ENCODE measurements at regions not wholly inside any gene's neighbourhood (a gene's known extent, or its start where the extent isn't known, plus 50 kb on each side); places are given as distances from the start of the nearest gene placed in this dataset.

- Mint-ChIP-seq H3K9me3 (peaks cover 0 to 5% (median 3%) of the 10 kb centered on the region in 7 donors), H3K27me3 (no peaks in the 10 kb centered on the region), H3K27ac (no peak overlapping the region), H3K36me3 (no peaks in the 10 kb centered on the region), H3K4me1 (peaks cover 0 to 5% (median 0%) of the 10 kb centered on the region in 3 donors), H3K4me3 (no peak overlapping the region)
- ATAC-seq (ENCODE audit: low read depth in 2 of 2), result no peak
- no peak for DNase-seq
Observed at GRCh38 chr3:151976211-151977050, 103.0 kb downstream of the SUCNR1 start.

GRCh38 chr3:151979906-151980305 lies 106.5 kb downstream of the SUCNR1 start:
- no peak overlapping the region for H3K27ac Mint-ChIP-seq
- no peaks in the 10 kb centered on the region for H3K36me3 Mint-ChIP-seq
- H3K4me1 Mint-ChIP-seq, result peaks cover 0 to 5% (median 0%) of the 10 kb centered on the region in 3 donors
- no peak overlapping the region for H3K4me3 Mint-ChIP-seq
- H3K27me3 Mint-ChIP-seq, result no peaks in the 10 kb centered on the region
- no peak for DNase-seq
- no peak for ATAC-seq (ENCODE audit: low read depth in 2 of 2)
- peaks cover 0 to 8% (median 4%) of the 10 kb centered on the region in 7 donors for H3K9me3 Mint-ChIP-seq

- DNase-seq (no peak), ATAC-seq (ENCODE audit: low read depth in 2 of 2) (no peak)
- peaks cover 6 to 13% (median 7%) of the 10 kb centered on the region in 3 donors for H3K4me1 Mint-ChIP-seq
- no peak overlapping the region for H3K27ac Mint-ChIP-seq
- H3K4me3 Mint-ChIP-seq, result no peak overlapping the region
- H3K9me3 Mint-ChIP-seq, result peaks cover 0 to 6% (median 0%) of the 10 kb centered on the region in 7 donors
- no peaks in the 10 kb centered on the region for H3K27me3 Mint-ChIP-seq
- H3K36me3 Mint-ChIP-seq, result no peaks in the 10 kb centered on the region
Observed at GRCh38 chr3:151983538-151983937, 110.1 kb downstream of the SUCNR1 start.

- peaks cover 6 to 11% (median 7%) of the 10 kb centered on the region in 3 donors for H3K4me1 Mint-ChIP-seq
- no peak for ATAC-seq (ENCODE audit: low read depth in 2 of 2)
- no peaks in the 10 kb centered on the region for H3K36me3 Mint-ChIP-seq
- DNase-seq, result no peak
- no peak overlapping the region for H3K4me3 Mint-ChIP-seq
- H3K27me3 Mint-ChIP-seq, result no peaks in the 10 kb centered on the region
- peaks cover 0 to 6% (median 0%) of the 10 kb centered on the region in 7 donors for H3K9me3 Mint-ChIP-seq
- H3K27ac Mint-ChIP-seq, result no peak overlapping the region
Observed at GRCh38 chr3:151985787-151986430, 112.5 kb downstream of the SUCNR1 start.

- Mint-ChIP-seq H3K27ac (no peak overlapping the region), H3K36me3 (no peaks in the 10 kb centered on the region), H3K4me3 (no peak overlapping the region), H3K4me1 (peaks cover 6 to 11% (median 7%) of the 10 kb centered on the region in 3 donors), H3K27me3 (peaks cover 0 to 3% (median 0%) of the 10 kb centered on the region in 3 donors), H3K9me3 (peaks cover 0 to 2% (median 0%) of the 10 kb centered on the region in 7 donors)
- ATAC-seq (ENCODE audit: low read depth in 2 of 2), result peak; percentile 64 to 69
- peak; percentile 9 for DNase-seq
Observed at GRCh38 chr3:151987893-151988292, 114.5 kb downstream of the SUCNR1 start.

GRCh38 chr3:151989621-151990020 lies 116.2 kb downstream of the SUCNR1 start:
- H3K4me1 Mint-ChIP-seq, result peaks cover 6 to 11% (median 7%) of the 10 kb centered on the region in 3 donors
- no peaks in the 10 kb centered on the region for H3K36me3 Mint-ChIP-seq
- H3K27me3 Mint-ChIP-seq, result peaks cover 0 to 5% (median 0%) of the 10 kb centered on the region in 3 donors
- DNase-seq, result no peak
- peak overlapping the region in 1 of 6 donors; percentile 7 for H3K27ac Mint-ChIP-seq
- ATAC-seq (ENCODE audit: low read depth in 2 of 2), result no peak
- peaks cover 0 to 2% (median 0%) of the 10 kb centered on the region in 7 donors for H3K9me3 Mint-ChIP-seq
- no peak overlapping the region for H3K4me3 Mint-ChIP-seq

- Mint-ChIP-seq H3K4me1 (peaks cover 6 to 11% (median 7%) of the 10 kb centered on the region in 3 donors), H3K36me3 (no peaks in the 10 kb centered on the region), H3K4me3 (no peak overlapping the region), H3K27me3 (peaks cover 0 to 5% (median 0%) of the 10 kb centered on the region in 3 donors), H3K9me3 (no peaks in the 10 kb centered on the region), H3K27ac (no peak overlapping the region)
- ATAC-seq (ENCODE audit: low read depth in 2 of 2) (no peak), DNase-seq (no peak)
Observed at GRCh38 chr3:151990696-151991376, 117.4 kb downstream of the SUCNR1 start.

- H3K9me3 Mint-ChIP-seq, result no peaks in the 10 kb centered on the region
- ATAC-seq (ENCODE audit: low read depth in 2 of 2), result no peak
- H3K27ac Mint-ChIP-seq, result no peak overlapping the region
- peaks cover 0 to 5% (median 0%) of the 10 kb centered on the region in 3 donors for H3K27me3 Mint-ChIP-seq
- H3K36me3 Mint-ChIP-seq, result no peaks in the 10 kb centered on the region
- H3K4me3 Mint-ChIP-seq, result no peak overlapping the region
- DNase-seq, result no peak
- peaks cover 6 to 11% (median 7%) of the 10 kb centered on the region in 3 donors for H3K4me1 Mint-ChIP-seq
Observed at GRCh38 chr3:151992326-151993041, 119.0 kb downstream of the SUCNR1 start.

- H3K4me3 Mint-ChIP-seq, result no peak overlapping the region
- H3K9me3 Mint-ChIP-seq, result peaks cover 0 to 3% (median 0%) of the 10 kb centered on the region in 7 donors
- ATAC-seq (ENCODE audit: low read depth in 2 of 2), result no peak
- DNase-seq, result no peak
- H3K27me3 Mint-ChIP-seq, result peaks cover 0 to 5% (median 0%) of the 10 kb centered on the region in 3 donors
- H3K36me3 Mint-ChIP-seq, result no peaks in the 10 kb centered on the region
- no peak overlapping the region for H3K27ac Mint-ChIP-seq
- no peaks in the 10 kb centered on the region for H3K4me1 Mint-ChIP-seq
Observed at GRCh38 chr3:151995091-151995490, 121.6 kb downstream of the SUCNR1 start.

GRCh38 chr3:151998744-151999143 lies 125.3 kb downstream of the SUCNR1 start:
- no peaks in the 10 kb centered on the region for H3K36me3 Mint-ChIP-seq
- H3K27me3 Mint-ChIP-seq, result no peaks in the 10 kb centered on the region
- no peak overlapping the region for H3K27ac Mint-ChIP-seq
- DNase-seq, result no peak
- no peak overlapping the region for H3K4me3 Mint-ChIP-seq
- no peak for ATAC-seq (ENCODE audit: low read depth in 2 of 2)
- H3K4me1 Mint-ChIP-seq, result no peaks in the 10 kb centered on the region
- peaks cover 0 to 3% (median 0%) of the 10 kb centered on the region in 7 donors for H3K9me3 Mint-ChIP-seq

GRCh38 chr3:151999936-152000335 lies 126.5 kb downstream of the SUCNR1 start:
- no peaks in the 10 kb centered on the region for H3K36me3 Mint-ChIP-seq
- no peaks in the 10 kb centered on the region for H3K4me1 Mint-ChIP-seq
- DNase-seq (no peak), ATAC-seq (ENCODE audit: low read depth in 2 of 2) (no peak)
- H3K4me3 Mint-ChIP-seq, result no peak overlapping the region
- H3K27ac Mint-ChIP-seq, result no peak overlapping the region
- peaks cover 0 to 3% (median 0%) of the 10 kb centered on the region in 7 donors for H3K9me3 Mint-ChIP-seq
- no peaks in the 10 kb centered on the region for H3K27me3 Mint-ChIP-seq

GRCh38 chr3:152011812-152012735 lies 138.6 kb downstream of the SUCNR1 start:
- ATAC-seq (ENCODE audit: low read depth in 2 of 2) (no peak), DNase-seq (no peak)
- Mint-ChIP-seq H3K4me3 (no peak overlapping the region), H3K9me3 (peaks cover 0 to 1% (median 0%) of the 10 kb centered on the region in 7 donors), H3K27ac (no peak overlapping the region), H3K36me3 (no peaks in the 10 kb centered on the region), H3K27me3 (no peaks in the 10 kb centered on the region), H3K4me1 (no peaks in the 10 kb centered on the region)

Data from naive B cell (primary cell).